ENCODE measurements at regions not wholly inside any gene's neighbourhood (a gene's known extent, or its start where the extent isn't known, plus 50 kb on each side); places are given as distances from the start of the nearest gene placed in this dataset.

- no peak for TF ChIP-seq CTCF (IDR thresholded peaks at IDR 0.05; ENCODE audit: low read depth, low read length, poor library complexity, severe bottlenecking)
- TF ChIP-seq EZH2phosphoT487 (IDR thresholded peaks at IDR 0.05; ENCODE audit: borderline replicate concordance, low read length): no peak
Measured at GRCh38 chr5:58106754-58107410, 353.0 kb downstream of the PLK2 start.

Measured in DOHH2 (cell line).